HG03469 (cell line): ENCODE measurements at regions not wholly inside any gene's neighbourhood (a gene's known extent, or its start where the extent isn't known, plus 50 kb on each side); places are given as distances from the start of the nearest gene placed in this dataset.
"Not testable (repeated sequence)": the region's sequence is repeated elsewhere in the genome, so short reads cannot be mapped to it uniquely, and the experiment has no call there.

Experiments
- ATAC-seq: cut with Tn5 transposase; IDR thresholded peaks from one replicate; pipeline ENCODE4 v1.9.1; 2021; ENCODE audit warnings: mild to moderate bottlenecking, moderate library complexity, moderate number of reproducible peaks; ENCODE audit not compliant: unreplicated experiment

DNA sequence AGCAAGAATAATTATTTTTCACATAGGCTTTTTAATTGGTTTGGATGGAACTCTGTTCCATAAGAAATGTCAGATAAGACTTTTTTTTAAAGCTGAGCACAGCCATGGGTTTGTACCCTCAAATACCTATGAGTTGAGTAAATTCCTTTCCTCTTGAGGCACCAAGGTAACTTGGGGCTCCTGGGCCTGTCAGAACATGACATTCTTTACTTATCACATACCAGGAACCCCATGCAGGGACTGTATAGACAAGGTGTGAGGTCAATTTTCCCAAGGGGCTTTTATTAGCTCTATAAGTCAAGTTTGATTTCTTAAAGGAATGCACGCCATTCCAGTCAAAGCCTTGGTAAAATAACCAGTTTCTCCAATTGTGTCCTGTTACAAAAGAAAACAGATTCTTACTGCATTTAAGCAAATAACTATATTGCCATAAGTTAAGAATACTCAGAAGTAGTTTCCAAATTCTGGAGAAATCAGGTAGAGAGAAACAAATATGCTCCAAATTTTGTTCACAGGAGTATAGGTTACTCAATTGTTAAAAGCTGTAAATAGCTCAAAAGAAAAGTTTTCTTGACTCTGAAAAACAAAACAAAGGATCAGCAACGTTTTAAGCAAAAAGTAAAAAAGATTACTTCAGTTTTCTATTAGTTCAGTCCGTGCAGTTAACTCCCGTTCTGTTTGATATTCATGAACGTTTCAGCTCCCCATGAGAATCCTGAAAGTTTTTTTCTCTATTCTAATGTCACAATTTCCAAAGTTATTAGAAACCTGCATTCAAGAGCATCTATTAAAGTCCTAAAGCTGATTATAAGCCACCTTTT, 167.5 kb upstream of the NAMPT start:
- ATAC-seq = no peak

DNA sequence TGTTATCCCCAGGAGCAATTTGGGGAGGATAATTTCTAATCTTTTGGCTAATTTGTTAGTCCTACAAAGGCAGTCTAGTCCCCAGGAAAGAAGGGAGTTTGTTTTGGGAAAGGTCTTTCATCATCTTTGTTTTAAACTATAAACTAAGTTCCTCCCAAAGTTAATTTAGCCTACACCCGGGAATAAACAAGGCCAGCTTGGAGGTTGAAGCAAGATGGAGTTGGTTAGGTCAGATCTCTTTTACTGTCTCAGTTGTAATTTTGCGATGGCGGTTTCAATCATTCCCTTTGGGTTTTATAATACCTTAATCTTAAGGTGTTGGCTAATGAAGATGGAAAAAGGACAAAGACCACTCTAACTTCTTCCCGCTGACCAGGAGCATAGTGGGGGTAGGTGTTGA, 166.4 kb upstream of the NAMPT start:
- ATAC-seq = no peak

DNA sequence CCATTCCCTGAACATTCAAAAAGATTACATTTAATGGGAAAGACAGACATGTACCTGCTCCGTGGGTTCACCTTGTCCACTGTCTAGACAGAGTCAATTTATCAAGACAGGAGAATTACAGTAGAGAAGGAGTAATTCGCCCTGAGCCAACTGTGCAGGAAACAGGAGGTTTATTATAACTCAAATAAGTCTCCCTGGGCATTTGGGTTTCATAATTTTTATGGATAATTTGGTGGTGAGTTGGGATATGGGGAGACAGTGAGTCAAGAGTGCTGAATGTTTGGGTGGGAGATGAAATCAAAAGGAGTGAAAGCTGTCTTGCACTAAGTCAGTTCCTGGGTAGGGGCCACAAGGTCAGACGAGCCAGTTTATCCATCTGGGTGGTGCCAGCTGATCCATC, 165.9 kb upstream of the NAMPT start:
- ATAC-seq = no peak

DNA sequence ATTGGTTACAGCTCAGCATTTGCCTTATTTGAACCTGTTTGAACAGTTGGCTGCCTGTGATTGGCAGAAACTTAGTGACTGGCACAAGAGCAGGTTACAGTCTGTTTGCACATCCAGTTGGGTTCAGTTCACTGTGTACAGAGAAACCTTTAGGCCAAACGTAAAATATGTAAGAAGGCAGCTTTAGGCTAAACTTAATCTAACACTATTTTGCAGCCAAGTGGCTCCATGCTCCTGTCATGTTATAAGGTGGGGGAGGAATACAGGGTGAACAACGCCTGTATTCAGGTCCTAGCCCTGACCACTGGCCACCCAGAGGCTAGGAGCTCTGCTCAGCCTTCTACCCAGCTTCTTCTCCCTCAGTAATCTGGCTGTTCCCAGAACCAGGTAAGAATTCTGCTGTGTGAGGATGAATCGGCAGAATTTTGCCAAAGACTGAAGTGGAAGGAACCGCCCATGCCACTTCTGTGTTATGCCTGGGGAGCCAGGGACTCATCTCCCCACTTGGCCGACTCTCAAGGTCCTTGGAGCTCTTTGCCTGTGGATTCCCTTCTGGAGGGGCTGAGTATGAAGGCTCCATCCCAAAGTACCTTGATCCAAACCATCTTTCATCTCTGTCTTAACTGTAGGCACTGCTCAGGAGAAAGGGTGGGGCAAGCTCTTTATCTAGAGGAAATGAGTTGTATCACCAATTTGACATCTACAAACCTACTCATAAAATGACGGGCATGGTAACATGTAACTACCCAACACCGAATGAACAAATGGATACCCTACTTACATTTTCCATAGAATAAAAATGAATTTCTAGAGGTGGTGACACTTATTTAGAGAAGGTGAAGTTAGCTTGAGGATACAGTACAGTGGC, 164.4 kb upstream of the NAMPT start:
- no peak for ATAC-seq

DNA sequence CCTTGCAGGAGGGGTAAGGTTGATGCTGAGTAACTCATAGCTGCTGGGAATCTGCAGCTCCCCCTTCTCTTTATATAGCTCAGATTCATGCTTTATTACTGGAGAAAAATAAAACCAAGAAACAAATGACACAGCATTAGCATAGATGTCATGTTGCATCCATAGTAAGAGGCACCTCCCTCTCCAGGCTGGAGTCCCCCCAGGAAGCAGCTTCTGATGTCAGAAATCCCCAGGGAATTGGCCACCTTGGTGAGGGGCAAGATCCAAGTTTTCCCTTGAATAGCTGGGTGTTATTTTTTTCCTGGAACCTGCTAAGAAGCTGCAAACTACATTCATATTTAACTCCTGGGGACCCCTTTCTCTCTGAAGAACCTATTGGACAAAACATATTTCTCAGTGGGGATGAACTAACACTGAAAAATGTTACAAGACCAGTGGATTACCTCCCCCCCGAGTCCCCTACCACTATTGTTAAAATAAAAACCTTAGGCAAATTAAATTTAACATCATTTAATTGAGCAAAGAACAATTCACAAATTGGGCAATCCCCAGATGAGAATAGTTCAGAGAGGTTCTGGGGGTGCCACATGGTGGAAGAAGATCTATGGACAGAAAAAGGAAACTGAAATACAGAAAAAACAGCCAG, 163.7 kb upstream of the NAMPT start:
- no peak for ATAC-seq

DNA sequence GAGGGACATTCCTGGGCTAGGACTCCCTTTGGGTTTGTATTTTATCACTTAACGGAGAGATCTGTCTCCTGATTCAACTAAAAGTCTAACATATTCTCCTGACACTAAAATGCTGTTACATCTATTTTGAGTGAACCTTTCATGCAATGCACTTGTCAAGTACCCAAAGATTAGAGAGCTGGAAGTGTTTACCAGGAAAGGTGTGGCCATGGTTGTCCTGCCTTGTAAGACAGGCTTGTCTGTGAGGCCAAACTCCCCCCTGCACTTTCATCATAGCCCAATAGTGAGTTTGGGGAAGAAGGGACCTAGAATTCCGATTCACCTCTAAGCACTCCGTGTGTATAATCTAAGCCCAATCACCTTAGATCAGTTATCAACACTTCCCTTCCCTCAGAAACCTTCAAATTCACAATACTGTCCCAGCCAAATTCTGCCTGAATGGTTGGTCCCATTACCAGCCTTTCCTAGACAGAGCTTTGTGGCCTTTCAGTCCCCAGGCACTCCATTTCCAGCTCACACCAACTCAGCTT, 162.6 kb upstream of the NAMPT start:
- ATAC-seq = no peak

DNA sequence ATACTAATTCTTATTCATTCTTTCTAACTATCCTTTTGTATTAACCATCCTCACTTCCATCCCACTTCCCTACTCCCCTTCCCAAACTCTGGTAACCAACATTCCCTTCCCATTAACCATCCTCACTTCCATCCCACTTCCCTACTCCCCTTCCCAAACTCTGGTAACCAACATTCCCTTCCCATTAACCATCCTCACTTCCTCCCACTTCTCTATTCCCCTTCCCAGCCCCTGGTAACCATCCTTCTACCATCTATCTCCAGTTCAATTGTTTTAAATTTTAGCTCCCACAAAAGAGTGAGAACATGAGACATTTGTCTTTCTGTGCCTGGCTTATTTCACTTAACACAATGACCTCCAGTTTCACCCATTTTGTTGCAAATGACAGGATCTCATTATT, 160.6 kb upstream of the NAMPT start:
- not testable (repeated sequence) for ATAC-seq

DNA sequence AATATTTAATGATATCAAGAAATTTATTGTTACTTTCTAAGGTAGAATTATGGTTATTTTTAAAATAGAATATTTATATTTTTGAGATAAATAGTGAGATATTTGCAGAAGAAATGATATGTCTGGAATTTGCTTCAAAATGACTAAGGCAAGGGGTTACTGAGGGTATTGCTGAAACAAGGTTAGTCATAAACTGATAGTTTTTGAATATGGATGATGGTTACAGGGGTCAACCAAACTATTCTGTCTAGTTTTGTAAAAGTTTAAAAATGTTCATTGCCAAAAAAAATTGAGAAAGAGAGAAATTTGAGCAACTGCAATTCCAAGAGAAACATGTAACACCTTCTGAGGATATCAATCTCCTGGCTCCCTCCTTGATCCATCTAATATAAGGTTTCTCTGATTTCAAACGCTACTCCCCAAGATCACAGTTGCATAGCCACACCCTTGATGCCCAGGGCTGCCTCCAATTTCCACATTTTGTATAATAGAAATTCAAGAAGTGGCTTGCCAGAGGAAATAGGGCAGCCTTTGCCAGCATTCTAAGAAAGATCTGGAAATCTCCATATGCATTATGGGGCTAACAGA, 159.4 kb upstream of the NAMPT start:
- ATAC-seq = no peak

DNA sequence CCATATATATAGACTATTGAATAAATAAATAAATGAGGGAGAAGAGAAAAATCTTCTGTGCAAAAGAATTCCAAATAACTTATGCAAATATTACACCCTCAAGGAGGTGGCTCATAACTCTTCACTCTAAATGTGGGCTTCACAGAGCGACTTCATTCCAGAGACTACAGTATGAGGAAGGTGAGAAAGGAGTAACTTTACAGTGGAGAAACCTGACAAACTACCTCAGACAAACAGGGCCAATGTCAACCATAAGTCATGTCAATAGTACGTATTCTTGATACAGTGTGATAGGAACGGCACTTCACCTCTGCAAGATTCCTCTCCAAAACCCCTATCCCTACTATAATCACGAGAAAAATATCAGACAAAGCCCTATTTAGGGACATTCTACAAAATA, 158.4 kb upstream of the NAMPT start:
- ATAC-seq = no peak

DNA sequence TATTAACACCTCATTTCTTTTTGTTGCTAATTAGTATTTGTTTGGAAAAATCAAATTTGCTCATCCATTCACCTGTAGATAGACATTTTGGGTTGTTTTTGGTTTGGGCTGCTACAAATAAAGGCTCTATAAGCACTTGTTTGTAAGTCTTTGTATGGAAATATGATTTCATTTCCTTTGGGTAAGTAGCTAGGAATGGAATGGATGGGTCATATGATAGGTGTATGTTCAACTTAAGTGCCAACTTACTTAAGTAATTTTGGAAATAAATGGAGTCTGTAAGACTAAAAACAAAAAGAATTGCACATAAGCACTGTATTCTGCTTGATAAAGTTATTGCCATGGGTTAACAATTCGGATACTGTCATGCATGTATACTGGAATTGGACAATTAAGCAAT, 157.7 kb upstream of the NAMPT start:
- ATAC-seq = no peak

DNA sequence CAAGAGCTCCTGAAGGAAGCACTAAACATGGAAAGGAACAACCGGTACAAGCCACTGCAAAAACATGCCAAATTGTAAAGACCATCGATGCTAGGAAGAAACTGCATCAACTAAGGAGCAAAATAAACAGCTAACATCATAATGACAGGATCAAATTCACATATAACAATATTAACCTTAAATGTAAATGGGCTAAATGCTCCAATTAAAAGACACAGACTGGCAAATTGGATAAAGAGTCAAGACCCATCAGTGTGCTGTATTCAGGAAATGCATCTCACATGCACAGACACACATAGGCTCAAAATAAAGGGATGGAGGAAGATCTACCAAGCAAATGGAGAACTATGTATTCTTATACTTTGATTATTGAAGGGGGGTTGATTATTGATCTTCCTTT, 156.6 kb upstream of the NAMPT start:
- ATAC-seq = not testable (repeated sequence)

DNA sequence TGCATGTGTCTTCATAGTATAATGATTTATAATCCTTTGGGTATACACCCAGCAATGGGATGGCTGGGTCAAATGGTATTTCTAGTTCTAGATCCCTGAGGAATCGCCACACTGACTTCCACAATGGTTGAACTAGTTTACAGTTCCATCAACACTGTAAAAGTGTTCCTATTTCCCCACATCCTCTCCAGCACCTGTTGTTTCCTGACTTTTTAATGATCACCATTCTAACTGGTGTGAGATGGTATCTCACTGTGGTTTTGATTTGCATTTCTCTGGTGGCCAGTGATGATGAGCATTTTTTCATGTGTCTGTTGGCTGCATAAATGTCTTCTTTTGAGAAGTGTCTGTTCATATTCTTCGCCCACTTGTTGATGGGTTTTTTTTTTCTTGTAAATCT, 152.2 kb upstream of the NAMPT start:
- not testable (repeated sequence) for ATAC-seq

DNA sequence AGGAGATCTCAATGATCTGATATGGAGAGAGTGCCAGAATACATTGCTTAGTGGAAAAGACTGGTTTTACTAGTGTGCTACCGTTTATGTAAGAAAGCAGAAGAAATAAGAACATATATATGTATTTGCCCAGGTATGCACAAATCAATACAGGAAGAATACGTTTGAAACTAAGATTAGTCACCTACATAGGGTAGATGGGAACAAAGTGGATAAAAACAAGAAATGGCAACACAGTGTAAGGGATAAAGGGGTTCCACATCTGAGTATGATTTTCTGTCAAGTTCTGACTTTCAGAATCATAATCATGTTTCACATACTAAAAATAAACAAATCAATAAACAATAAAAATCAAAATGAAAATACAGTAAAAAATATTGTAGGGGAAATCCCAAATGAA, 148.6 kb upstream of the NAMPT start:
- no peak for ATAC-seq

DNA sequence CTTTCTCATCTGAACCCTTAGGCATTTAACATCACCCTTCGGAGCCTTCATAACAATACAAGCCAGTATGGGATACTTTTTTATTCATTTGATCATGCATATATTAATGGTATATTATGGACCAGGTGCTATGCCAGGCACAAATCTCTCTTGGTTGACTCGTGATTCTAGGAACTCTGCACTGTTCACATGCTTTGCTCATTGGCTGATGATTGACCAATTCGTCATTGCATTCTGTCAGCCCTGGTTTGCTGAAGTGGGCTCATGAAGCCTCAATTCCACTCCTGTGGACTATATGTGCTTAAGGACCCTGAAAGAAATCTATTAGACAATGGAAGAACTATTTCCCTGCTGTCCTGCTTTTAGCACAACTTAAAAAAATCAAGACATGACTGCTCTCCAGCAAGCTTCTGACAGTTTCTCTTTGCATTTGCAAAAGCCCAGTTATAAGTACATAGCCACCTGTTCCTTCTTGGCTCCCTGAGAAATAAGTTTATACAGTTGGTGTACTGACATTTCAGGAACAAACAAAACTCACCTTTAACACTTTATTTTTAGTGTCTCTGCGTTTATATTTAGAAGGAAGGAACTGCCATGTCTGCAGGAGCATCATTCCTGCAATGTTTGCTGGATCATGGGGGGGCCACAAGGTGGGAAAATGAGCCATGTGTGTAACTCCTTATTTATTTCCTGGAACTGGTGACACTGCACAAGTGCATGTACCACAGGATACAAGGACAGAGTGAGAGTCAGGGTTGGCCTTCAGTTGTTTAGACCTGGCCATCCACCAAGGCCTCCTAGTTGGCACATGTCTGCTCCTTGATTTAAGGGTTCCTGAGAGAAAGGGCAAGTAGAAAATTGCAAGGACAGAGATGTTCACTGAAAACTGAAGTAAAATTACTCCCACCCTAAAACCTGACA, 146.0 kb upstream of the NAMPT start:
- ATAC-seq = no peak

DNA sequence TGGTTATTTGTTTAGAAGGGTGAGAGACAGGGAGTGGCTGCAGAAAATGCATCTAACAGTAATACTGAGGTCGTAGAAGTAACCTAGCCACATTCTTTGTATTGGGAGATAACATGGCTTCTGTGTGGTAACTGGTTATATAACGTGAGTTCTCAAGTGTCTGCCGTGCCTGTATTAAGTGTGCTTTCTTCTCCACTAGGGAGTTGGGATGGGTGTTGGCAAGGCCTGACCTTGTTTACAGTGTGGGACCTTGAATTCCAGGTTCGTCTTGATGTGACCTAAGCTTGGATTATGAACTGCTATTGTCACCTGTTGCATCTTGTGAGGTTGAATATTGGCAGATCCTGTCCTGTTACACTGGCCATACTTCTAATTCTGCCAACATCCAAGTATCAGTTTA, 145.3 kb upstream of the NAMPT start:
- no peak for ATAC-seq

DNA sequence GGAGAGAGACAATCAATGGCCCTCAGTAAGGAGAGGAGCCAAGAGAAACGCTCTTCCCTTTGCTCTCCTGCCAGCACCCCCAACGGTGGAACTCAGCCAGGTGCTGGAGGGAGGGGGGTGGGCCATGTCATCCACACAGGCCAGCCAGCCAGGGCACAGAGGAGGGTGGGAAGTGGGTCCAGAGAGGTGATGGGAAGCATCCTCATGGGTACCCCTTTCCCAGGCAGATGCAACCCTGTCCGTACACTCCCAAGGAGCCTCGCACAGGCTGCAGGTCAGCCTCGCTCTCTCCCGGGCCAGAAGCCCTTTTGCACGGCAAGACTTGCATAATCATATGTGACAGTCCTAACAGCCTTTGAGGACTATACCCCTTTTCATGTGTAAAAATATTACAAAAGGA, 142.0 kb upstream of the NAMPT start:
- ATAC-seq = no peak

DNA sequence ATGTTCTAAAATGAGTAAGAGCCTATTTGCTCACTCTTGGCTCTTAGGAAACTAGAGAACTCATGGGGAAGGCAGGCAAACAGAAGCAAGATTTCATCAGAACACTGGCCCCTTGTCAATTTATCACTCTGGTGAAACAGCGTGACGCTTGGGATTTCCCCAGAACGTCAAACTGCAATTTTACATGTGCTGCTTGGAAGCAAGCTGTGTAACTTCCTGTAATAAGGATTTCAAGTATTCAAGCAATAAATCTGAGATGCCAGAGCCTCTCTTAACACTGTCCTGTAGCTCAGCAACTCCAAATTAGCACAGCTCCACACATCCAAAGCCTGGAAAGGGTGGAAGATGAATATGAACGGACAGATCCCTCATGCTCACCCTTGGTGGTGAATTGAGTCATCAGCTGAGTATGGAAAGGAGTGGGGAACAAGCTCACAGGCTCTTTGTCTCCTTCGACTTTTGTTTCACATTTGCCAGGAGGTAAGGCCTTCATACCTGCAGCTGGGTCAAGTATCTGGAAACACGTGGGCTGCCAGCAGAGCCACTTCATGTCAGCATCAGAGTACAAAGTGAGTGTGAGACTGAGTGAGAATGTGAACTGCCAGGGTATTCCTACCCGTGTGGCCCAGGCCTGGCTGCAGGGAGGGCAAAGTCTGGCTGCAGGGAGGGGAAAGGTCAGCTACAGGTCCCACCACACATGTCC, 140.4 kb upstream of the NAMPT start:
- ATAC-seq = peak; percentile 72

DNA sequence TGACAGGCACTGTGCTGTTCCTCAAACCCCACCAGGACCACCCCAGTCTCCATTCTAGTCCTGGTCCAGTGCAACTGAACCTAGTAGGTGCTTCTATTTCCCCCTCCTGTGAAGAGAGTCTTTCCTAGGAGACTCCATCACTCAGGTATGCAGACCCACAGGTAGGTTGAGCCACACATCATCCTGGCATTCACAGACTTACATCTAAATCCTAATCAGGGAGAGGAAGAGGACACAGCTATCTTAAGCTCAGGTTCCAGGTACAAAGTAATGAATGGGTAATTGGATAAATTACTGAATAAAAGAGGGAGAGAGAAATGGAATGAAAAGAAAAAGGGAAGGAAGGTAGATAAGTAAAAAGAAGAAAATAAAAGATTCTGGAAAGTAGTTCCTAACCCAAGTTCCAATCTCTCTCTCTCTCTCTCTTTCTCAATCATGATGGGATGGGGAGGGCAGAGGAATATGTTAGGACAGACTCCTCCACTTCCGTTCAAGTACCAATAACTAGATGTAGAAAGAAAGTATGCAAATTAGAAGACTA, 139.8 kb upstream of the NAMPT start:
- no peak for ATAC-seq

DNA sequence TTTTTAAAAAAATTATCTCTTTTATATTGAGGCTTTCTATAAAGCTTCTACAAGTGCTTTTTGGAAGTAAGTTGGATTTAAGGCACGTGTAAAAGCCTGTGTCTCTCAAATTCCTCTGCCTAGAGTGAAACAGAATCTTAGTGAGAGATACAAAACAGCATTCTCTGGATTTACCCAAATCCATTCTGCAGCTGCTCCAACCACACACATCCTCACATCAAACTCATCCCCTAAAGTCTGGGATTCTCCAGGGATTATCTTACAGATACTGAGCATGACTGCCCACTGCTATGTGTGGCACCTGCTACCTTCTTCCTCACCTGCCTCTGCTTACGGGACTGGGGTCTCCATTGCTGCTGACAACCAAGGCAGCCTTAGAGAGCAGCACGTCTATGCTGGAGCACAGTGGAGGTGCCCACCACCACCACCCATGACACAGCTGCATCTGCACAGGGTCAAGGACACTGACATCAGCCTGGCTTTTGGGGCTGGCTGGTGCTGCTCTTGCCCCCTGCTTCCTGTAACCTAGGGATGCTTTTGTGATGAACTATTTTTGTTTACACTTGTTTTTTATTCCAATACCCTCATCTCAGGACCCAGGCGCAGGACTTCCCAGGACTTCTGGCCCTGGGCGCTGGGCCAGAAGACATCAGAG, 139.2 kb upstream of the NAMPT start:
- no peak for ATAC-seq
